ENCODE measurements at regions not wholly inside any gene's neighbourhood (a gene's known extent, or its start where the extent isn't known, plus 50 kb on each side); places are given as distances from the start of the nearest gene placed in this dataset.
"Not testable (repeated sequence)": the region's sequence is repeated elsewhere in the genome, so short reads cannot be mapped to it uniquely, and the experiment has no call there.

GRCh38 chr1:238991765-238992495 lies 394.4 kb upstream of the CHRM3 start:
- DNase-seq, result no peak

- no peak for DNase-seq
Measured at GRCh38 chr1:238985312-238985711, 401.1 kb upstream of the CHRM3 start.

- no peak for DNase-seq
Measured at GRCh38 chr1:238982736-238983135, 403.6 kb upstream of the CHRM3 start.

GRCh38 chr1:238981317-238981933 lies 404.9 kb upstream of the CHRM3 start:
- DNase-seq, result no peak

GRCh38 chr1:238980053-238980452 lies 406.3 kb upstream of the CHRM3 start:
- no peak for DNase-seq

- DNase-seq, result no peak
Measured at GRCh38 chr1:238964631-238965030, 421.7 kb upstream of the CHRM3 start.

- DNase-seq, result no peak
Measured at GRCh38 chr1:238962941-238963340, 423.4 kb upstream of the CHRM3 start.

GRCh38 chr1:238961790-238962189 lies 424.6 kb upstream of the CHRM3 start:
- no peak for DNase-seq

- DNase-seq, result no peak
Measured at GRCh38 chr1:238960071-238960470, 426.3 kb upstream of the CHRM3 start.

GRCh38 chr1:238955934-238956333 lies 430.4 kb upstream of the CHRM3 start:
- no peak for DNase-seq

- no peak for DNase-seq
Measured at GRCh38 chr1:238954865-238955264, 431.5 kb upstream of the CHRM3 start.

GRCh38 chr1:238953448-238954010 lies 432.8 kb upstream of the CHRM3 start:
- no peak for DNase-seq

- no peak for DNase-seq
Measured at GRCh38 chr1:238951809-238952208, 434.6 kb upstream of the CHRM3 start.

GRCh38 chr1:238950784-238951183 lies 435.6 kb upstream of the CHRM3 start:
- DNase-seq, result no peak

GRCh38 chr1:238950017-238950416 lies 436.4 kb upstream of the CHRM3 start:
- DNase-seq, result no peak

GRCh38 chr1:238944028-238944427 lies 442.3 kb upstream of the CHRM3 start:
- DNase-seq, result no peak

- no peak for DNase-seq
Measured at GRCh38 chr1:238927899-238928298, 458.5 kb upstream of the CHRM3 start.

- DNase-seq, result no peak
Measured at GRCh38 chr1:238916828-238917227, 469.5 kb upstream of the CHRM3 start.

- no peak for DNase-seq
Measured at GRCh38 chr1:238914346-238914745, 472.0 kb upstream of the CHRM3 start.

- DNase-seq, result no peak
Measured at GRCh38 chr1:238913210-238913609, 473.2 kb upstream of the CHRM3 start.

GRCh38 chr1:238912148-238912547 lies 474.2 kb upstream of the CHRM3 start:
- DNase-seq, result no peak

- not testable (repeated sequence) for DNase-seq
Measured at GRCh38 chr1:238902752-238903151, 483.6 kb upstream of the CHRM3 start.

- no peak for DNase-seq
Measured at GRCh38 chr1:238900334-238900865, 486.0 kb upstream of the CHRM3 start.

GRCh38 chr1:238898856-238899255 lies 487.5 kb upstream of the CHRM3 start:
- no peak for DNase-seq

Measured in NCI-H2171 (cell line).